GM12865 (cell line): ENCODE measurements at regions not wholly inside any gene's neighbourhood (a gene's known extent, or its start where the extent isn't known, plus 50 kb on each side); places are given as distances from the start of the nearest gene placed in this dataset.
A peak's percentile ranks its signal among the peaks of the same experiment; 100 is the strongest.
"Not testable (repeated sequence)": the region's sequence is repeated elsewhere in the genome, so short reads cannot be mapped to it uniquely, and the experiment has no call there.

Experiments
- DNase-seq: peaks from one replicate; pipeline ENCODE4 v3.0.0; 2010; ENCODE audit warnings: low read depth
- H3K4me3 ChIP-seq: 2 replicates; pipeline ENCODE4 v1.5.1; 2011; ENCODE audit warnings: mild to moderate bottlenecking, low read depth, low read length, control low read depth
- CTCF ChIP-seq: IDR thresholded peaks from 2 replicates; pipeline ENCODE4 v1.5.1; 2011; ENCODE audit warnings: low read length, control low read depth, low read depth, inconsistent platforms; ENCODE audit not compliant: insufficient read depth; ENCODE audit errors: missing control alignments

GRCh38 chr3:107920538-107920937, 170.3 kb downstream of the CD47 start:
- DNase-seq = no peak
- no peak overlapping the region for H3K4me3 ChIP-seq
- TF ChIP-seq CTCF = no peak

- DNase-seq = no peak
- no peak overlapping the region for H3K4me3 ChIP-seq
- no peak for TF ChIP-seq CTCF
These were observed 171.6 kb downstream of the CD47 start for GRCh38 chr3:107919239-107919638.

- no peak for DNase-seq
- H3K4me3 ChIP-seq = no peak overlapping the region
These were observed 174.7 kb downstream of the CD47 start for GRCh38 chr3:107916171-107916570.

GRCh38 chr3:107915706-107916105, 175.1 kb downstream of the CD47 start:
- DNase-seq = no peak
- no peak for TF ChIP-seq CTCF
- no peak overlapping the region for H3K4me3 ChIP-seq

More at GRCh38 chr3:107916171-107916570, 174.7 kb downstream of the CD47 start:
- no peak for TF ChIP-seq CTCF

GRCh38 chr3:107913701-107914100, 177.1 kb downstream of the CD47 start:
- no peak for TF ChIP-seq CTCF
- no peak overlapping the region for H3K4me3 ChIP-seq
- DNase-seq = no peak

- no peak overlapping the region for H3K4me3 ChIP-seq
- DNase-seq = peak; percentile 19
- no peak for TF ChIP-seq CTCF
These were observed 179.4 kb downstream of the CD47 start for GRCh38 chr3:107911337-107912000.

GRCh38 chr3:107910713-107911259, 180.0 kb downstream of the CD47 start:
- DNase-seq = peak; percentile 79
- TF ChIP-seq CTCF = no peak
- H3K4me3 ChIP-seq = no peak overlapping the region

GRCh38 chr3:107909583-107909982, 181.2 kb downstream of the CD47 start:
- H3K4me3 ChIP-seq, DNase-seq: not testable (repeated sequence)
